ENCODE measurements at regions not wholly inside any gene's neighbourhood (a gene's known extent, or its start where the extent isn't known, plus 50 kb on each side); places are given as distances from the start of the nearest gene placed in this dataset.

- no peak overlapping the region for H3K4me3 ChIP-seq (ENCODE audit: low read depth, low read length)
- POLR2A ChIA-PET = no interaction called here
- CTCF ChIA-PET = interaction anchor here (0.8 to 1.2 kb wide), 2 partner anchors 536 to 539 kb away, joined by 3 read pairs; no protein-coding TSS in a partner anchor
- TF ChIP-seq, protein P1, sequence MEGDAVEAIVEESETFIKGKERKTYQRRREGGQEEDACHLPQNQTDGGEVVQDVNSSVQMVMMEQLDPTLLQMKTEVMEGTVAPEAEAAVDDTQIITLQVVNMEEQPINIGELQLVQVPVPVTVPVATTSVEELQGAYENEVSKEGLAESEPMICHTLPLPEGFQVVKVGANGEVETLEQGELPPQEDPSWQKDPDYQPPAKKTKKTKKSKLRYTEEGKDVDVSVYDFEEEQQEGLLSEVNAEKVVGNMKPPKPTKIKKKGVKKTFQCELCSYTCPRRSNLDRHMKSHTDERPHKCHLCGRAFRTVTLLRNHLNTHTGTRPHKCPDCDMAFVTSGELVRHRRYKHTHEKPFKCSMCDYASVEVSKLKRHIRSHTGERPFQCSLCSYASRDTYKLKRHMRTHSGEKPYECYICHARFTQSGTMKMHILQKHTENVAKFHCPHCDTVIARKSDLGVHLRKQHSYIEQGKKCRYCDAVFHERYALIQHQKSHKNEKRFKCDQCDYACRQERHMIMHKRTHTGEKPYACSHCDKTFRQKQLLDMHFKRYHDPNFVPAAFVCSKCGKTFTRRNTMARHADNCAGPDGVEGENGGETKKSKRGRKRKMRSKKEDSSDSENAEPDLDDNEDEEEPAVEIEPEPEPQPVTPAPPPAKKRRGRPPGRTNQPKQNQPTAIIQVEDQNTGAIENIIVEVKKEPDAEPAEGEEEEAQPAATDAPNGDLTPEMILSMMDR (IDR thresholded peaks at IDR 0.05; ENCODE audit: insufficient read depth, low read length, missing control alignments) = no peak
- DNase-seq (ENCODE audit: low read depth, low spot score) = peak; percentile 26
These were observed 539.8 kb upstream of the SLIT2 start for GRCh38 chr4:19711871-19712270.

DNA sequence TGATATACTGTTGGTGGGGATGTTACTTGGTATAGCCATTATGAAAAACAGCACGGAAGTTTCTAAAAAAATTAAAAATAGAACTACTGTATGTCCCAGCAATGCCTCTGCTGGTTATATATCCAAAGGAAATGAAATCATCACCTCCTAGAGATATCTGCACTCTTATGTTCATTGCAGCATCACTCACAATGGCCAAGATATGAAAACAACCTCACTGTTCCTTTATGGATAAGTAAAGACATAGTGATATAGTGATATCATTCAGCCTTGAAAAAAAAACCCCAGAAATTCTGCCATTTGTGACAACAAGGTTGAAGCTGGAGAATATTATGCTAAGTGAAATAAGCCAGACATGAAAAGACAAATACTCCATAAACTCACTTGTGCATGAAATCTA is 543.8 kb upstream of the SLIT2 start:
- POLR2A ChIA-PET = no interaction called here
- CTCF ChIA-PET = no interaction called here
- no peak overlapping the region for H3K4me3 ChIP-seq (ENCODE audit: low read depth, low read length)
- no peak for DNase-seq (ENCODE audit: low read depth, low spot score)
- TF ChIP-seq, protein P1 (IDR thresholded peaks at IDR 0.05; ENCODE audit: insufficient read depth, low read length, missing control alignments) = no peak

- DNase-seq (ENCODE audit: low read depth, low spot score) = no peak
- ChIA-PET POLR2A (no interaction called here), CTCF (no interaction called here)
- TF ChIP-seq, protein P1 (IDR thresholded peaks at IDR 0.05; ENCODE audit: insufficient read depth, low read length, missing control alignments) = no peak
- H3K4me3 ChIP-seq (ENCODE audit: low read depth, low read length) = no peak overlapping the region
These were observed 548.3 kb upstream of the SLIT2 start for GRCh38 chr4:19703391-19703790.

- DNase-seq (ENCODE audit: low read depth, low spot score) = no peak
- no peak overlapping the region for H3K4me3 ChIP-seq (ENCODE audit: low read depth, low read length)
- TF ChIP-seq, protein P1 (IDR thresholded peaks at IDR 0.05; ENCODE audit: insufficient read depth, low read length, missing control alignments) = no peak
- ChIA-PET CTCF (no interaction called here), POLR2A (no interaction called here)
These were observed 550.7 kb upstream of the SLIT2 start for GRCh38 chr4:19700992-19701391.

DNA sequence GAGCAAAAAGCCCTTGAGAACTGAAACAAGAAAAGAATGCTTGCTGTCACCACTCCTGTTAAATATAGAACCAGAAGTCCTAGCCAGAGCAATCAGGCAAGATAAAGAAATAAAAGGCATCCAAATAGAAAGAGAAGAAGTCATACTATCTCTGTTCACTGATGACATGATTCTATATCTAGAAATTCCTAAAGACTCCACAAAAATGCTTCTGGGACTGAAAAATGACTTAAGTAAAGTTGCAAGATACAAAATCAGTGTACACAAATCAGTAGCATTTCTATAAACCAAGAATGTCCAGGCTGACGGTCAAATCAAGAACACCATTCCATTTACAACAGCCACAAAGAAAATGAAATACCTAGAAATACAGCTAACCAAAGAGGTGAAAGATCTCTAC is 552.7 kb upstream of the SLIT2 start:
- no peak for DNase-seq (ENCODE audit: low read depth, low spot score)
- ChIA-PET CTCF (interaction anchor here (1.7 kb wide), 1 partner anchor 11 kb away, joined by 8 read pairs; no protein-coding TSS in a partner anchor), POLR2A (no interaction called here)
- TF ChIP-seq, protein P1 (IDR thresholded peaks at IDR 0.05; ENCODE audit: insufficient read depth, low read length, missing control alignments) = no peak
- no peak overlapping the region for H3K4me3 ChIP-seq (ENCODE audit: low read depth, low read length)

- no peak overlapping the region for H3K4me3 ChIP-seq (ENCODE audit: low read depth, low read length)
- ChIA-PET POLR2A (no interaction called here), CTCF (interaction anchor here (1.9 kb wide), 1 partner anchor 553 kb away, joined by 6 read pairs; no protein-coding TSS in a partner anchor)
- TF ChIP-seq, protein P1 (IDR thresholded peaks at IDR 0.05; ENCODE audit: insufficient read depth, low read length, missing control alignments) = no peak
- DNase-seq (ENCODE audit: low read depth, low spot score) = no peak
These were observed 556.9 kb upstream of the SLIT2 start for GRCh38 chr4:19694812-19695211.

Data from AG04449 (cell line).